PC-3 (cell line): ENCODE measurements at regions not wholly inside any gene's neighbourhood (a gene's known extent, or its start where the extent isn't known, plus 50 kb on each side); places are given as distances from the start of the nearest gene placed in this dataset.

Experiments used
- CTCF ChIP-seq: fragments of 300-600 bp; sonication (generic); conservative IDR thresholded peaks from 2 replicates; pipeline ENCODE4 v1.5.1; 2017; ENCODE audit warnings: antibody characterized with exemption, low read depth, mild to moderate bottlenecking, low read length
- EZH2 ChIP-seq: fragments of 300-600 bp; sonication (generic); IDR thresholded peaks from one replicate; pipeline ENCODE4 v1.6.1; 2017; ENCODE audit warnings: antibody characterized with exemption, mild to moderate bottlenecking, low read length; ENCODE audit not compliant: unreplicated experiment

GRCh38 chr1:166789286-166789685 lies 50.0 kb upstream of the POGK start:
- TF ChIP-seq EZH2 (no peak), CTCF (no peak)
